ENCODE measurements at regions not wholly inside any gene's neighbourhood (a gene's known extent, or its start where the extent isn't known, plus 50 kb on each side); places are given as distances from the start of the nearest gene placed in this dataset.

DNA sequence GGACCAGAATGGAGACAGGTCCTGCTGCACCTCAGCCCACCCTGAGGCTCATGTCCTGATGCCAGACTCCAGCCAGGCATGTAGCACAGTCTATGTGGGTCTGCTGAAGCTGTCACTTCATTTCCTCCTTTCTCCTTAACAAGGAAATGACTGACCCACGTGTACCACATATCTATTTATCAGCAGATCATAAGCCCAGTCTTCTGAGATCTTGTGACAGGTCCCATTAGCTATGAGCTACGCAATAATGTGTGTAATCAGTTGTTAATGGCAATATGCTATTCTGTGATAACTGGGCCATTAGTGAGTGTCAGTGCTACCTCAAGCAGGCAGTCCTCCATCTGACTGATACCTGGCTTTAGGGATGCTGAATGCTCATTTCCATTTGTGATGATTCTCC is 615.3 kb downstream of the BCL11A start (continued):
- TF ChIP-seq E2F8 (IDR thresholded peaks at IDR 0.05; ENCODE audit: low read depth, partially characterized antibody) (no peak), FOXK2 (IDR thresholded peaks at IDR 0.05) (no peak), SIX5 (IDR thresholded peaks at IDR 0.05; ENCODE audit: low read depth, low read length, severe bottlenecking) (no peak)

DNA sequence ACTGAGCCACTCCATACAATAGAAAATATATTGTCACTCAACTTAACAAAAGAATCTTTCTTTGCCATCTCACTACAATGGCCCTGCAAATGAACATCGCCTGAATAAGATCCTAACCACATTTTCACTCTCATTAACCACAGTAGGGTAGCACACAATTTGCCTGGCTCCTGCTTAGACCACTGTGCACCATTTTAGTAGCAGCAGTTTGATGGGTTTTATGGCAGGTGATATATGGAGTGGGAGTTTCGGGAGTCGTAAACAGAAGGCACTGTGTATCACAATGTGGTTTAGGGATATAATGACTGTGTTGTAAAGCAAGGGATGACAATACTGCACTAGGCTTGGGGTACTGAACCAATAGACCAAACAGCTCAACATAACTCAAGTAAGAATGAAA is 617.4 kb downstream of the BCL11A start:
- FAIRE-seq: no peak
- in situ Hi-C loops (cut with MboI): no loop called here
- no peaks in the 10 kb centered on the region for H3K27me3 ChIP-seq (replicated peaks in 1 of 2; ENCODE audit: control insufficient read depth in 2 of 2, insufficient read depth in 2 of 2, low read length in 1 of 2)
- ChIA-PET POLR2A (no interaction called here), CTCF (no interaction called here), SMC1A (ENCODE audit: uncharacterized antibody, unreplicated experiment) (no interaction called here), RAD21 (ENCODE audit: unreplicated experiment) (no interaction called here)
- H3K79me2 ChIP-seq (ENCODE audit: control insufficient read depth, insufficient read depth, low read length): no peaks in the 10 kb centered on the region
- no peak overlapping the region for H3K4me3 ChIP-seq
- H3K36me3 ChIP-seq (ENCODE audit: control insufficient read depth in 2 of 2, insufficient read depth in 2 of 2, low read length in 1 of 2): no peaks in the 10 kb centered on the region
- H3K9me3 ChIP-seq (replicated peaks; ENCODE audit: control insufficient read depth, insufficient read depth, low read length): no peaks in the 10 kb centered on the region
- H3K4me2 ChIP-seq (ENCODE audit: control insufficient read depth, insufficient read depth): no peak overlapping the region
- intact Hi-C loops (cut with micrococcal nuclease; ENCODE audit: unreplicated experiment): no loop called here
- BruUV-seq (replicated peaks): no TSS peak
- no peaks in the 10 kb centered on the region for H4K20me1 ChIP-seq (ENCODE audit: control insufficient read depth, insufficient read depth)
- no peaks in the 10 kb centered on the region for H3K4me1 ChIP-seq (ENCODE audit: control insufficient read depth, insufficient read depth, low read length)
- no peak for DNase-seq (ENCODE audit: low read depth, low spot score)
- H3K27ac ChIP-seq (ENCODE audit: control insufficient read depth, insufficient read depth): no peak overlapping the region
- ATAC-seq: no peak
- 62% methylated on average over 3 of the region's 3 CpGs for WGBS (ENCODE audit: insufficient coverage, insufficient replicate concordance, low lambda C conversion rate, missing lambda C conversion rate)
- H3K9ac ChIP-seq (ENCODE audit: control insufficient read depth, insufficient read depth, low read length): no peak overlapping the region
- no peak overlapping the region for H2AFZ ChIP-seq (ENCODE audit: control insufficient read depth, low read depth, low read length)
- TF ChIP-seq IRF5 (IDR thresholded peaks at IDR 0.05; ENCODE audit: borderline replicate concordance) (no peak), ZZZ3 (IDR thresholded peaks at IDR 0.05; ENCODE audit: control insufficient read depth, insufficient read length, low read depth) (no peak), BCL3 (IDR thresholded peaks at IDR 0.05; ENCODE audit: borderline replicate concordance, insufficient read depth, low read depth, low read length, poor library complexity, severe bottlenecking) (no peak), NR2C2 (IDR thresholded peaks at IDR 0.05; ENCODE audit: borderline replicate concordance, control insufficient read depth, insufficient read length, low read depth) (no peak), RFX5 (IDR thresholded peaks at IDR 0.05; ENCODE audit: low read depth, low read length) (no peak), SUPT20H (IDR thresholded peaks at IDR 0.05; ENCODE audit: borderline replicate concordance, control insufficient read depth, low read depth, low read length) (no peak), HCFC1 (IDR thresholded peaks at IDR 0.05; ENCODE audit: low read length) (no peak), RCOR1 (conservative IDR thresholded peaks at IDR 0.05; ENCODE audit: low read depth, low read length) (no peak), NR2C1 (IDR thresholded peaks at IDR 0.05) (no peak), NFIC (IDR thresholded peaks at IDR 0.05; ENCODE audit: low read depth, low read length) (no peak), POU2F2 (IDR thresholded peaks at IDR 0.05; ENCODE audit: borderline replicate concordance, low read depth, low read length) (no peak), WRNIP1 (IDR thresholded peaks at IDR 0.05; ENCODE audit: borderline replicate concordance, low read depth, low read length) (no peak)
- TF ChIP-seq, protein P1, sequence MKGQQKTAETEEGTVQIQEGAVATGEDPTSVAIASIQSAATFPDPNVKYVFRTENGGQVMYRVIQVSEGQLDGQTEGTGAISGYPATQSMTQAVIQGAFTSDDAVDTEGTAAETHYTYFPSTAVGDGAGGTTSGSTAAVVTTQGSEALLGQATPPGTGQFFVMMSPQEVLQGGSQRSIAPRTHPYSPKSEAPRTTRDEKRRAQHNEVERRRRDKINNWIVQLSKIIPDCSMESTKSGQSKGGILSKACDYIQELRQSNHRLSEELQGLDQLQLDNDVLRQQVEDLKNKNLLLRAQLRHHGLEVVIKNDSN (IDR thresholded peaks at IDR 0.05; ENCODE audit: borderline replicate concordance, extremely low read length, insufficient read depth, low read depth, low read length): no peak

All from GM12878 (cell line).